Peyer's patch (tissue), 4 donors: ENCODE measurements at regions not wholly inside any gene's neighbourhood (a gene's known extent, or its start where the extent isn't known, plus 50 kb on each side); places are given as distances from the start of the nearest gene placed in this dataset.

Experiments used
- DNase-seq, 3 donors: peaks; one replicate each; pipeline ENCODE4 v3.0.0-alpha.2; 2017 to 2019
- H3K27ac ChIP-seq, 4 donors: fragments of 200-600 bp; sonication (generic); one replicate each; pipeline ENCODE4 v1.5.1; 2016 to 2019
- H3K27me3 ChIP-seq, 2 donors: fragments of 200-600 bp; sonication (generic); one replicate each; pipeline ENCODE4 v1.5.1; 2019
- H3K36me3 ChIP-seq, 3 donors: fragments of 200-600 bp; sonication (generic); one replicate each; pipeline ENCODE4 v1.5.1; 2016 to 2019
- H3K4me1 ChIP-seq, 4 donors: fragments of 200-600 bp; sonication (generic); one replicate each; pipeline ENCODE4 v1.5.1; 2016 to 2019
- H3K4me3 ChIP-seq, 4 donors: fragments of 200-600 bp; sonication (generic); 1 replicate in 3 of 4; 2 replicates in 1 of 4; pipeline ENCODE4 v1.5.1; 2016 to 2019; ENCODE audit warnings: mild to moderate bottlenecking in 1 of 4
- H3K9me3 ChIP-seq, 4 donors: fragments of 200-600 bp; sonication (generic); one replicate each; pipeline ENCODE4 v1.5.1; 2016 to 2019; ENCODE audit warnings: mild to moderate bottlenecking in 1 of 4
- CTCF ChIP-seq, 6 experiments: fragments of 450-650 bp in 4 of 6; fragments of 200-600 bp in 2 of 6; sonication (generic) in 1 of 6; IDR thresholded peaks; one replicate each; pipeline ENCODE4 v1.5.1; 2017 to 2019; ENCODE audit warnings: antibody characterized with exemption in 6 of 6, mild to moderate bottlenecking in 3 of 6, moderate library complexity in 1 of 6
- POLR2A ChIP-seq, 2 donors: fragments of 450-650 bp; IDR thresholded peaks; one replicate each; pipeline ENCODE4 v1.5.1; 2017; ENCODE audit warnings: antibody characterized with exemption in 2 of 2, mild to moderate bottlenecking in 2 of 2, moderate library complexity in 2 of 2

- no peaks in the 10 kb centered on the region for H3K4me1 ChIP-seq
- DNase-seq = no peak
- no peaks in the 10 kb centered on the region for H3K9me3 ChIP-seq
- no peak overlapping the region for H3K4me3 ChIP-seq
- H3K27ac ChIP-seq = no peak overlapping the region
- TF ChIP-seq POLR2A (IDR thresholded peaks at IDR 0.05) (no peak), CTCF (IDR thresholded peaks at IDR 0.05) (no peak)
- no peaks in the 10 kb centered on the region for H3K27me3 ChIP-seq
- H3K36me3 ChIP-seq = no peaks in the 10 kb centered on the region
These were observed 137.9 kb upstream of the LIPC start for GRCh38 chr15:58293622-58294550.

- DNase-seq = no peak
- no peaks in the 10 kb centered on the region for H3K27me3 ChIP-seq
- no peak for TF ChIP-seq CTCF (IDR thresholded peaks at IDR 0.05)
- H3K9me3 ChIP-seq = no peaks in the 10 kb centered on the region
- no peaks in the 10 kb centered on the region for H3K36me3 ChIP-seq
- H3K4me1 ChIP-seq = no peaks in the 10 kb centered on the region
- H3K27ac ChIP-seq = no peak overlapping the region
- no peak overlapping the region for H3K4me3 ChIP-seq
These were observed 137.0 kb upstream of the LIPC start for GRCh38 chr15:58294681-58295254.

- Histone ChIP-seq H3K27me3 (no peaks in the 10 kb centered on the region), H3K4me1 (no peaks in the 10 kb centered on the region), H3K36me3 (no peaks in the 10 kb centered on the region), H3K9me3 (no peaks in the 10 kb centered on the region), H3K4me3 (no peak overlapping the region), H3K27ac (no peak overlapping the region)
- DNase-seq = no peak
- no peak for TF ChIP-seq CTCF (IDR thresholded peaks at IDR 0.05)
- no peak for TF ChIP-seq POLR2A (IDR thresholded peaks at IDR 0.05)
These were observed 136.1 kb upstream of the LIPC start for GRCh38 chr15:58295637-58296215.

DNA sequence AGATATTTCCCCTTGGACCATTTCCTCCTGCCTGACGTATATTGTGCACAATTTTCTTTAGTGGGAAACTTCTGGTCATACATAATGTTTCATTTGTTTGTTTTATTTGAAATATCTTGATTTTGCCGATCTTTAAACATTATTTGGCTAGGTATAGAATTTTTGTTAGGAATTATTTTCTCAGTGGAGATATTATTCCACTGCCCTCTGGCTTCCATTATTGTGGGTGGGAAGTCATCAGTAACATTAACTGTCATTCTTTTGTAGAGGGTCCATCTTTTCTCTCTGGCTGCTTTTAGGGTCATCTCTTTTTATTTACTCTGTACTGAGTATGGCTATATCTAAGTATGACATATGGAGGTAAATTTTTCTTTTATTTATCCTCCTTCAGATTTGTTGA, 135.5 kb upstream of the LIPC start:
- TF ChIP-seq POLR2A (IDR thresholded peaks at IDR 0.05) (no peak), CTCF (IDR thresholded peaks at IDR 0.05) (no peak)

DNA sequence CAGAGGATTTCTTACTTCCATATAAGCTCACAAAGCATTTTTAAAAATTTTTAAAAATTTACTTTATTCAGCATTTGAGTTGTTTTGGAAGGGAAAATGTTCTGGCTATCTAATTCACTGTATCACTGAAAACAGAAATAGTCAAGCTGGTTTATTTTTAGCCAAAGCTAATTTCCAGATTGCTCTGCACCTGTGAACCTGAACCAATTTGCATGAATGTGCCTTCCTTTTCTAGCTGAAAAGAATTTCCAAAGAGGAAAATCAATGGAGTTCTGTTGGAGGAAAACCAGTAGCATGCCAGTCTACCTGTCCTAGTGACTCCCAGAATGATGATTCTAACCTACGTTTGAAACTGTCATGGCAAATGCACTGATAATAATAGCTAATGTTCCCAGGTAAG, 134.2 kb upstream of the LIPC start:
- no peak overlapping the region for H3K27ac ChIP-seq
- H3K4me1 ChIP-seq = no peaks in the 10 kb centered on the region
- no peak overlapping the region for H3K4me3 ChIP-seq
- no peaks in the 10 kb centered on the region for H3K27me3 ChIP-seq
- TF ChIP-seq POLR2A (IDR thresholded peaks at IDR 0.05) (no peak), CTCF (IDR thresholded peaks at IDR 0.05) (no peak)
- no peaks in the 10 kb centered on the region for H3K36me3 ChIP-seq
- H3K9me3 ChIP-seq = no peaks in the 10 kb centered on the region
- no peak for DNase-seq

More for the DNA sequence above, 135.5 kb upstream of the LIPC start:
- Histone ChIP-seq H3K36me3 (no peaks in the 10 kb centered on the region), H3K27ac (no peak overlapping the region), H3K9me3 (no peaks in the 10 kb centered on the region), H3K4me3 (no peak overlapping the region), H3K4me1 (no peaks in the 10 kb centered on the region), H3K27me3 (no peaks in the 10 kb centered on the region)
- no peak for DNase-seq
